Activated CD4-positive, CD25-positive, alpha-beta regulatory T cell treated with anti-CD3 and anti-CD28 coated beads, Interleukin-2, amount 50 U/mL, for 16 hours (primary cell): ENCODE measurements at regions not wholly inside any gene's neighbourhood (a gene's known extent, or its start where the extent isn't known, plus 50 kb on each side); places are given as distances from the start of the nearest gene placed in this dataset.

Source experiments
- DNase-seq: peaks from one replicate; pipeline ENCODE4 v3.0.0-alpha.2; 2020; ENCODE audit warnings: low read depth, low spot score

DNA sequence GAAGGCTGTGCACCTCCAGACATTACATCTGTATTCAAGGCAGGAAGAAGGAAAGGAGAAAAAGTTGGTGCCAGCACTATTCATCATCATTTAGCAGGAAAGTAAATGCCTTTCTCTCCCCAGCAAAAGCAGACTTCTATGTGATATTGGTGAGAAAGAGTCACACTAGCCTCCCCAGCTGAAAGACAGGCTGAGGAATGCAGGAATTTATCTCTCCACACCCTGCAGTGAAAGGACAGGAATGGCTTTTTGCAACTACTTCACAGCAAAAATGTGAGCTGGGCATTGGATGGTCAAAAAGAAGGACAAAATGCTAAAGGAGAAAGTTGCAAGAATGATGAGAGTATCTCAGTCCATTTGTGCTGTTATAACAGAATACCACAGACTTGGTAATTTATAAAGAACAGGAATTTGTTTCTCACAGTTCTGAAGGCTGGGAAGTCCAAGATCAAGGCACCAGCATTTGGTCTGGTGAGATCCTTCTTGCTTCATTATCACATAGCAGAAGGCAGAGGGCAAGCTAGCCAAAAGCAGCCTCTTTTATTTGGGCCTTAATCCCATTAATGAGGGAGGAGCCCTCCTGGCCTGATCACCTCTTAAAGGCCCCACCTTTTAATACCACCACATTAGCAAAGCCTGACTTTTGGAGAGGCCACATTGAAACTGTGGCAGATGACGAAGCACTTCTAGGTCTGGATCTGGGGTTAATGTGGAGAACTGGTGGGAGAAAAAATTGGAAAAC is 388.1 kb upstream of the SLC14A2 start:
- DNase-seq = no peak

DNA sequence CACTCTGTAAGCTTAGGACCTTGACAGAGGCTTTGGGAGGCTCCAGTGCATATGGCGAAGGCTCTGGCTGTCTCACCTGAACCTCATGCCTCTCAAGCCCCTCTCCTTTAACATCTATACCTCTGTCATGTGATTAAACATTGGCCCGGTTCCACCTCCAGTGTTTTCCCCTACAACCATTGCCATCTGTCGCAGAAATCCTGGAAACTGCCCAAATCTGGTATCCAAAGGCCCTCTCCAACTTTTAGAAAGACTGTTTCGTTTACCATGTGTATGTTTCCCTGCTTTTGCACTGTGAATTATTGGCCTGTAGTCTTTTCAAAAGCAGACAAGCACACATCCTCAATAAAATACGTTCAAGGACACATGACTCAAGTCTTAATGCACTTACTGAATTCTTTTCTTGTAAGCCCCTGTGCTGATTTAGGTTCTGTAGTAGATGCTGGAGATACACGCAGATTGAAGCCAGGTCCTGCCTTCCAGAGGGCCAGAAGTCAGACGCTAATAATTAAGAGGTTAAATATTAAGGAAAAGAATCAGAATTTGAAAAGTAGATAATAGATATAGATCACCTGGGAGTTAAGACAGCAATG is 386.4 kb upstream of the SLC14A2 start:
- DNase-seq = no peak

DNA sequence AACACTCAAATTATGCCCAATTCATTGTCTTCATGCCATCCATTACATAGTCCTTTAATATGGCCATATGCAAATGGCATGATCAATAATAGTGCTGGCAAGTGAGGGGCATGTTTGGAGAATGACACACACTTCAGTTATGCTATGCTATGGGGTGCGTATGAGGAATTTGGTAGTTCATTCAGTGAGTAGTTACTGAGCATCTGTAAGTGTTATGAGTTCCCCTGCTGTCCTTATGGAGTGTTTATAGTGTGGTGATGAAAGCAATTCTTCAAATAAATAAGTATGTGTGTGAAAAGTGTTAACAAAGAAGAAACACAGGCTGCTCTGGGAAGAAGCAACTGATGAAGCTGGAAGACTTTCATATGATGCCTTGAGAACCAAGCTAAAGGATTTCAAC is 383.7 kb upstream of the SLC14A2 start:
- DNase-seq = no peak

DNA sequence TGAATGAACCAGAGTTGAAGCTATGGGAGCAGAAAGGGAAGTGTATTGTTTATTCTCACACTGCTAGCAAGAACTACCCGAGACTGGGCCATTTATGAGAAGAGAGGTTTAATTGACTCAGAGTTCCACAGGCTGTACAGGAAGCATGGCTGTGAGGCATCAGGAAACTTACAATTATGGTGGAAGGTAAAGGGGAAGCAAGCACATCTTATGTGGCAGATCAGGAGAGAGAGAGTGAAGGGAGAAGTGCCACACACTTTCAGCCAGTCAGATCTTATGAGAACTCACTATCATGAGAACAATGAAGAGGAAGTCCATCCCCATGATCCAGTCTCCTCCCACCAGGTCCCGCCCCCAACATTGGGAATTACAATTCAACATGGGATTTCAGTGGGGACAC is 383.2 kb upstream of the SLC14A2 start:
- DNase-seq = no peak

DNA sequence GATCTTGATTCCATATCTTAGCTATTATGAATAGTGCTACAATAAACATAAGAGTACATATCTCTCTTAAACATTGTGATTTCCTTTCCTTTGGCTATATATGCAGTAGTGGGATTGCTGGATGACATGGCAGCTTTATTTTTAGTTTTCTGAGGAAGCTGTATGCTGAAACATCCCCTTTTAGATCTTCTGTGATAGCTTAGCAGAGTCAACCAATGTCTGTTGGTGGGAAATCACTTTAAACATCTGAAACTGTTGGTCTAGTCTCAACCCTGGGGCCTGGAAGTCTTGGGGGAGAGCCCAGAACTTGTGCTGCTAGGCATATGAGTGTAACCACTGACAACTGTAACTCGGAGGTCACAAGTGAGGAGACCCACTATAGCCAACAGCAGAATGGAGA is 378.6 kb upstream of the SLC14A2 start:
- DNase-seq = no peak

DNA sequence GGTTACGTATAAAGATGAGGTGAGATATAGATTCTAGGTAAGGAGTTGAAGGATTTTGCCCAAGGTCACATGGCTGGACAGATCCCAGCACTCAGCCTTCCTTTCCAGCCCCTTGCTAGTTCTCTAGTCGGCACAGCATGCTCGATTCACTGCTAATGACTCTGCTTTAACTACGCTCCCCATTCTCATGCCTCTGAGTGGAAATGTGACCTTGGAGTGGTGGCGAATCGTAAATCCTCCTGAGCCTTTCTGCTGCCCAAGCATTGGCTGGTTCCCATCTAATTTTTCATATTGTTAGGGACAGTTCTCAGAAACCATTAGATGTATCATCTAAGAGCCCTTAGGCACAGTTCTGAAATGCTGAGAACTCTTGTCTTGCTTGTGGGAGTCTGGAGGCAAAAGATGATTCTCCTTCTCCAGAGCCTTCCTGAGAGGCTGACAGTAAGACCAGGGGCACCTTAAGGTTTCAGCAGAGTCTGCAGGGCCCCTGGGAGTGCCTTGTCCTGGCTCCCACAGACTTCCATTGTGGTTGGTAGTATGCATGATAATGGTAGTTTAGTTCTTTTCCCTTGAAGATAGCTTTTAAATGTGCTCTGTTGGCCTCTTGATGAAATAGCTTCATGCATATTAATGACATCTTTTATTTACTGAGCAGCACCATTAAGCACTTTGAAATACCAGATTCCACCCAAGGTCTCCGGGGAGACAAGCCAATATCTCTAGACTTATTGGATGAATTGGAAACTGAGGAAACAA is 377.8 kb upstream of the SLC14A2 start:
- no peak for DNase-seq

DNA sequence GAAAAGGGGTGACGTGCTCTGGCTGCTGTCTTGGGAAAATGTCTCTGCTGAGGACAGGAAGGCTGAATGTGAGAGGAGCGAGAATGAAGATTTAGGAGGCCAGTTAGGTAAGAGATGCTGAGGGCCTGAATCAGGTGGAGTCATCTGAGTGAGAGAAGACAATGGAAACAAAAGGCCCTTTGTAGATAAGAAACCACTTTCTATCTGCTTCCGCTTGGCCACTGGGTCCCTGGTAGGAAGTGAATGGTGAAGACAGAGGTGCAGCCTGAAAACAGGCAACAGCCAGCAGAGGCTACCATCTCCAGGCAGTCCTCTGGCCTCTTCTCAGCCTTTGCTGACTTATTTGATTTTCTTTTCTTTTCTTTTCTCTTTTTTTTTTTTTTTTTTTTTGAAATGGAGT is 374.0 kb upstream of the SLC14A2 start:
- DNase-seq = no peak

DNA sequence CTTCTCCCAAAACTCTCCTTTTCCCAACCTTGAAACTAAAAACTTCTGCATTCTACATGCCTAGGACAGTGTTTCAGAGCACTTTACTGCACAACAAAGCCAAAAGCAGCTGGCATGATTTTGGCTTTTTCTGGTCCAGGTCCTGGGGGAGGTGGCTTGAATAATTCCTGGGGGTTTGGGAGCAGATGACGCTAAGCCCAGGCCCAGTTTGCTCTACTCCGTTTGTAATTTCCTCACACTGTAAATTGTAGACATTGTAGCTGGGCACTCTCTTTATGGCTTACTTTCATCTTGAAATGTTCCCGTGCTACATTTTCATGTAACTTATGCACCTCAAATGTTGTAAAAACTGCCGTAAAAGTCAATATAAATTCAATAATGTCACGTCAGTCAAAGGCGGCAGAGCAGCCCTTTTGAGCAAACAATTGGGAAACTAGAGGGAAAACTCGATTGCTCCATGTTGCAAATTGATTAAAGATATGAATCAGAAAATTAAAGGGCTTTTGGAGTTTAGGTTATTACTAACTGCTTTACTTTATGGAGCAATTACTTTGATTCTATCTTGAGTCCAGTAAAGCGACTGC is 373.2 kb upstream of the SLC14A2 start:
- DNase-seq = no peak

DNA sequence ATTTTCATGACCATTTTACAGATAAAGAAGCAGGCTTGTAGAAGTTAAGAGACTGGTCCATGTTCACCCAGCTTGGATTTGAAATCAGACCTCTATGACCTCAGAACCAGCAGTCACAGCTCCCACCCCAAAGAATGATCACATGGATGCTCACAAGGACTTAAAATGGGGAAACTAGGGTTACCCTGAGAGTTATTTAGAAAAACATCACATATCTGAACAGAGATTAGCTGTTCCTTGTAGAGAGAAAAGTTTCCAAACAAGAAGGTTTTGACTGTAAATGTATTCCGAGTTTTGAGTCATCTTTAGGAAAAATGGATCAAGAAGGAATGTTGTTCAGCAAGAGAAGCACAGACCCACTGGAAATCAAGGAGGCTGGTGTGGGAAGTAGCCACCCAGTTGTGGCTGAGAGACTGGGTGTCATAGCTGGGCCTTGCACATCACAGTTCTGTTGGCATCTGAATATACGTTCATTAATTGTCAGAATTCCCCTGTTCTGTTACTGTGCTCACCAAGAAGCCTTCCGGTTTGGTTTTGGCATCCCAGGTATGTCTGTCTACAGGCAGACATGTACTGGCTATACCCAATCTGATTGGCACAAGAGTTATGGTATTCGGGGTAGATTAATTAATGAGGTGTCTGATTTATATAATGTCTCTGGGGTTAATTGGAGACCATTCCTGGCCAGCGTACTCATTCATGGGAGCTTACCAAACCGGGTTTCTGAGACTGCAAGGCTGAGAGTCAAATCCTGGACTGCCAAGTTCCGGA is 371.8 kb upstream of the SLC14A2 start:
- no peak for DNase-seq

DNA sequence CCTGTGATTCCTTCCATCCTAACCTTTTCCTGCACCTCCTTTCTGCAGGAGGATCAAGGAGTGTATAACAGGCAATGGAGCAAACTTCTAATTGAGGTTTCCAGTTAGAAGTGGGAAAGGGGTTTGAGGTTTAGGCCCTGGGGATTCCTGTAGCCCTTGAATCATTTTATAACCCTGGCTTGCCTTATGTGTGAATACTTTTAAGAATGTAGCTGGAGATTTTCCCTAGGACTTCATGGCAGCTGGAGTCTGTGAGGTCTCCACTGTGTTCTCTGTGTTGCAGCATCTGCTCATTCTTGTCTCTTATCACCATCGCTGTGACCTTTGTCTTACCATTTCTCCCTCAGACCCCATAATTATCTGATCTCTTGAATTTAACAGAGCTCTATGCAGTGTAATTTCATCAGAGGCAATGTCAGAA is 370.2 kb upstream of the SLC14A2 start:
- no peak for DNase-seq

DNA sequence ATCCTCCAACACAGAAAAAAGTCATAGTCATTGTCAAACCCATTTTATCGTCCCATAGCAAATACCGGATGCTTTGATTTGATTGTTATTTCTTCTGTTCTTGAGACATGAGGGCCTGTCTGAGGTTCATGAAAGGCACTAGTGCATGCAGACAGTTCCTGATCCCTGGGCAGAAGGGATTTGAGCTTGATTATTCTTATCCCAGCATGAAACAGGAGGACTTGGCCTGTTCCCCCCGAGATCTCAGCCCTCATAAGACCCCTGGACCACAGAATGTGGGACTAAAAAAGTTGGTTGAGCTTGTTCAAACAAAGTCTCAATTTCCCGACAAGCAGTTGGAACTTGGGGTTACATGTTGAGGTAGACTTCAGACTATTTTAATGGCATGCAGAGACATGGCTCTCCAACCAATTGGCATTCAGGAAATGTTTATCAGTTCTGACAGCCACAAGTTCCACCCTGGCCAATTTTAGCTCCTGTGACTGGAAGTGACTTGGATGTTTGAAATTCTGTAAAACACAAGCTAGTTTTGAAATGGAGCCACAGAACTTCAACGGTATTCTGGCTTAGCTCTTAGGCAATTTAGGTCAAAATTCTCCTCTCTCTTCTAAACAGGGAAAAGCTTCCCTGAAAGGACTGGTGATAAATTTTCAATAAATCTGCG is 366.9 kb upstream of the SLC14A2 start:
- DNase-seq = no peak

DNA sequence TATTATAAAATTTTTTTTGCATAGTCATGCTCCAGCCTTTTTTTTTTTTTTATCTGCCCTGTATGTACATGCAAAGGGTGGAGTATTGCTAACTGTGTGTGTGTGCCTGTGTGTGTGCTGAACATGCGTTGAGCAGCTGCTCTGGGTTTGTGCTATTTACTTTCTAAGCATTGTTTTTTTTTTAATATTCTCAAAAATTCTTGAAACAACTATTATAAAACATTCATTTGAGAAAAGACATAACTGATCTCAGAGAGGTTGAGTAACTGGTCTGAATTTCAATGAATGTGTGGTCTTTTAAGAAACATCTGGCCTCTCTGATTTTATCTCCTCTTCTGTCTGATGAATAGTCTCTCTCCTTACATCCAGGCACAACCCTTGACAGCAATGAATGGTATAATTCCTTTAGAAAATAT is 366.0 kb upstream of the SLC14A2 start:
- DNase-seq = no peak

DNA sequence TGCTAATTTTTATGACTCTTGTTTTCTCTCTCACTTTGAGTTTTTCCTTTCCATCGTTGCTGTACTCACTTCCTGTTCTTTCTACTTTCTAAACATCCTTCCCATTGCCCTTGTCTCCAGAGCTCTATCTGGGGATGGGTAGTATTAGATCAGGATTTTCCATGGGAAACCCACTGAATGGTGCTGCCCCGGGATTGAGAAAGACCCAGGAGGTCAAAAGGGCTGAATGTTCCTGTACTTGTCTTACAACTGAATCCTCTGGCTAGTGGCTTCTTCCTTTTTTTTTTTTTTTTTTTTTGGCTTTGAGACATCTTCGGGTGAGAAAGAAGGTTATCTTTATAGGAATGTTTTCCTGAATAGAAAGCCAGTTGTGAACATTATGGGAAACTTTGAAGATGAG is 364.8 kb upstream of the SLC14A2 start:
- no peak for DNase-seq

DNA sequence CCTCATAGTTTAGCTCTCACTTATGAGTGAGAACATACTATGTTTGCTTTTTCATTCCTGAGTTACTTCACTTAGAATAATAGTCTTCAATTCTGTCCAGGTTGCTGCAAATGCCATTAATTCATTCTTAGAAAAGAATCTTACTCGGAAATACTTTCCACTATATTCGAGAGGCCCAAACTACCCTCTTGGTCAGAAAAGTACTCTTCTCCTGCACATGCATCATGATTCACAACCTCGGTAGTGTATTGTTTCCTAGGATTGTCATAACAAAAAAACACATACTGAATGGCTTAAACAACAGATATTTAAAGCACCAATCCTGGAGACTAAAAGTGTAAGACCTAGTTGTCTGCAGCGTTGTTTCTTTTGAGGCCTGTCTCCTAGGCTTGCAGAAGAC is 364.0 kb upstream of the SLC14A2 start:
- DNase-seq = no peak

DNA sequence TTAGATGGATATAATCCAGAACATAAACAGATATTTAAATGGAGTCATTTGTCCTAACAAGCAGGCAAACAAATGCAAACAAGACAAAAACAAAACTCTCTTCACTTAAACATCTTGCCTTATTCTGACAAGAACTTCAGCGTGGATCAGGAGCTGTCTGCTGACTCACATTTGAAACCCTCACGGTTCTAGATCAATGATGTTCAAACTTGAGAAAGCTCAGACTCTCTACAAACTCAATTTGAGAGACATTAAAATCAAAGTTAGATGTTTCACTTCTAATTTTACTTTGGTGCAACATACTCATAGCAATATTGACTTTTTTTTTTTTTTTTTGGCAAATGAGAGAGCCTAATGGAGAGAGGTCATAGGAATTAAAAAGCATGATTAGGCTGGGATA is 362.8 kb upstream of the SLC14A2 start:
- DNase-seq = no peak

DNA sequence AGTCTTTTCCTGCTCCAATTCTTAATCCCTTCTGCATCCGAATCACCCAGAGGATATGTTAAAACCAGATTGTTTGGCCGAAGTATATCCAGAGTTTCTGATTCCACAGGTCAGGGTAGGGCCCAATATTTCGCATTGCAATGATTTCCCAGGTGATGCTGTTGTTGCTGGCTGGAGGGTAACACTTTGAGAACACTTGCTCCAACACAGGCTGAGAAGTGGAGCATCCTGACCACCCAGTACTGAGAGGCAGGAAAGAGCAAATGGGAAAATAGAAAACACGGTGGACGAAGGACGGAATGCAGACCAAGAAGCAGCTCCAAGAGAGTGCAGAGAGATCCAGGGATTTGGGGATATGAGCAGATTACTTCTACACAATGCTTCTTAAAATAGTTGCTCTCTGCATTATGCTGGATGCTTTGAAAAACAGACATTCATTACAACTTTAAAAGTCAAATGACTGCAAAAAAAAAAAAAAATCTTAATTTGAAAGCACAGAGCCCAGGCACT is 362.2 kb upstream of the SLC14A2 start:
- no peak for DNase-seq

DNA sequence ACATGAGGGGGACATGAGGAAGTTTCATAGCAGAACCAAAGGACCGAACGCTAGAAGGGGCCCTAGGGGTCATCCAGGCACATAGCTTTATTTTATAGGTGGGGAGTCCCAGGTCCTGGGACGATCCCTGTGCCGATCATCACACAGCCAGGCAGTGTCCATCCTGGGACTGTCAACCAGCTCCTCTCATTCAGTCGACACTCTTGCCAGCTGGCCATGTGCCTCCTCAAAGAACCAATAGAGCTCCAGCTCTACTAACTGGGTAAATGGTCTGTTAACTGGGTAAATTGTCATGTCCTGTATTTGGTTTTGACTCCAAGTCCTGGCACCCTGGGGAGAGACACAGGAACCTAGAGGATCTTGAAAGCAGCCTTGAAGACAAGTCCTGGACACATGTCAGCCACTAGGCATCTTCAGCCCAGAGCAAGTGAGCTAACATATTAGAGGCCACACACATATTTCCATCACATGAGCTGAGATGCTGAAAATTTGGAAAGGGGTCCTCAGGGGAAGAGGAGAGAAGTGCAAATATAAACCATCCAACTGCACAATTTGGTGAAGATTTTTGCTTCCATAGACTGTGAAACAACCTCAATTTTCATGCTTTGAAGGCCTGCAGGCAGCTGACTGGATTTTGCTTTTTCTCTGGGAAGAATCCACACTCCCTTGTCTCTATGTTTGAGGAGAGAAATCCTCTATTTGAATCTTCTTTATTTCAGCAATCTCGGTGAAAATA is 361.1 kb upstream of the SLC14A2 start:
- no peak for DNase-seq

DNA sequence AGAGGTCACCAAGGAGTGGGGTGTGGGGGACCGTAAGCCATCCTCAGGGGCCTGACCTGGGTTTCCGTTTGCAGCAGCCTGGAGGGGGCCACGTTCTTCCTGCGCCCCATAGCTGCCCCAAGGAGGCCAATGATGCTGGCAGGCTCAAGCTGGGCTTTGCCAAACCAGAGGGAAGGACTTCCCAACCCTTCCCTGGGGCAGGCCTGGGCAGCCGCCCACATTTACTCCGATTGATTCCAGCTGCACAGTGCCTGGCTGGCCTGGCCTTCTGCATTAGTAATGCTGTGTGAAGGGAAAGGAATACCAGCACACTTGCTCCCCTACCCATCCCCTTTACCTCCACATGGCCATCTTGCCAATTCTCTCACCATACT is 360.6 kb upstream of the SLC14A2 start:
- DNase-seq = no peak

DNA sequence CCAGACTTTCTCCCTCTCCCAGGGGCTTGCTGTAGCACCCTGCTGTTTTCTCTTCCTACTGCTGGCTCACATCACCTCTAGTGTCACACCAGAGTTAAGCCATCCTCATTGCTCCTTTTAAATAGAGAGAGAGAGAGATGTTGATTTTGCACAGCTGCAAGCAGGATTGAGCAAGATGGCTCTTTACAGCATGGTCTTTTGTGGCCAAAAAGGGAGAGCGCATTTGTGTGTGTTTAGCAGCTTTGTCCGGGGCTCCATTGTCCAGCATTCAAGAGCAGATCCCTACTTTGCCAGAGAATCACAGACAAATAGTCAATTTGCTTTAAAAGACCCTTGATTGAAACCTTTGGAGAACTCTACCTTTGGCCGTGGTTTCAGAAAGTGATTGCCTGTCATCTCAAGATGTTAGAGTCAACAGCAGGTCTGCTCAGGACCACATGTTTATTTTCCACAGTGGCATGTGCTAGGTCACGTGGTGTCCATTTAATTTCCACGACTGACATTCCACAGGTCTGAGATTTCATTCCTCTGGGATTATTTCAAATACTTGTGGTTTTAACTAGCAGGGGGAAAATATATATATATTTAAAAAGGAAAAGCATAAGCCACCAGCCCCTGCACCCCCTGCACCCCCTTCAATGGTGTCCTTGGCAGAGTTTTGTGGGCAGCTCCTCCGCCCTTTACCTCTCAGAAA is 359.9 kb upstream of the SLC14A2 start:
- no peak for DNase-seq

DNA sequence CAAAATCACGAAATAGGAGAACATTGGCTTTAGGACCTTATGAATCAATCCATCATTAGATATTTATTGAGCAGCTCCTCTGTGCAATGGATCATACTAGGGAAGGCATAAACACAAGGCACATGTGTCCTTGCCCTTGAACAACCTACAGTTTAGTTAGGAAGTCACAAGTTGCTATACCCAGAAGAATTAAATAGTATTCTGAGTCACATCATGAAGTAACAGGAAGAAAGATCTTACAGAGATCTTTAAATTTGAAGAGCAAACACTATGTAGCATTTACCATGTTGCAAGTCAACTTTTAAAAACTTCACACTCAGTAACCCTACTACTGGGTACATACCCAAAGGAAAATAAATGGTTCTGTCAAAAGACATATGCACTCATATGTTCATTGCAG is 355.2 kb upstream of the SLC14A2 start:
- DNase-seq = no peak
